ENCODE measurements at regions not wholly inside any gene's neighbourhood (a gene's known extent, or its start where the extent isn't known, plus 50 kb on each side); places are given as distances from the start of the nearest gene placed in this dataset.
"Not testable (repeated sequence)": the region's sequence is repeated elsewhere in the genome, so short reads cannot be mapped to it uniquely, and the experiment has no call there.

DNA sequence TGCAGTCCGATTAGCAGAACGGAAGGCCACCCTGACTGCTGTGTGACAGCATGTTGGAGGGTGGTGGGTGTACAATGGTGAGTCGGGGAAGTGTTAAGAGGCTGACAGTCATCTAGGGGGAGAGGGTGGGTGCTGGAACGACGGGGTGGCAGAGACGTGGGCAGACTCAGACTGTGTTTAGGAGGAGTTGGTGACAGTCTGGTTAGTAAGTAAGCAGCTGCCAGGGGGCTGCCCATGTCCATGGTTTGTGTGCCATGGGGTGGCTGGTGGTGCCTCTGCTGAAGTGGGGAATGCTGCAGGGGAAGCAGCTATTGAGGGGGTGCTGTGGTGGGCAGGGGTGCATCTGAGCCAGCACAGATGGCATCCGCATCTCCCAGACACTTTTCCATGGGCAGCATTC is 51.3 kb upstream of the BOD1 start:
- DNase-seq, result no peak

DNA sequence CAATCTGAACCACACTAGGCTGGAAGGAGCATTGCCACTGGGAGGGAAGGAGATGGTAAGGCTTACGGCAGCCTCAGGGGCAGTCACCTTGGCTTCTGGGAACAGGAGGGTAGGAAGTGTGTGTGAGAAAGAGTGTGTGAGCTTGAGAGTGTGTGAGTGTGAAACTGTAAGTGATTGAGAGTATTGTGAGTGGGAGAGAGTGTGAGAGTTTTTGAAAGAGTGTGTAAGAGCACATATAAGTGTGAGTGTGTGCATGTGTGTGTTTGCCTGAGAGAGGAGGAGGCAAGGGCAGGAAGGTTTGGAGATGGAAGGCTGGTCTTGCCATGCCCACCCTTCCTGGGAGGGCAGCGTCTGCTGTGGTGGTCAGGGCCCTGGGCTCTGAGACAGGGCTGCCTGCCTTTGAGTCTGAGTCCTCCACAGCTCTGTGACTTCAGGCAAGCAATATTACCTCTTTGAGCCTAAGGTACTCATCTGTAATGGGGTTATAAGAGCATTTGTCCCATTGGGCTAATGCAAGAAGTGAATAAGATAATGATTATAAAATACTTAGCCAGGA is 51.9 kb upstream of the BOD1 start:
- DNase-seq, result no peak

DNA sequence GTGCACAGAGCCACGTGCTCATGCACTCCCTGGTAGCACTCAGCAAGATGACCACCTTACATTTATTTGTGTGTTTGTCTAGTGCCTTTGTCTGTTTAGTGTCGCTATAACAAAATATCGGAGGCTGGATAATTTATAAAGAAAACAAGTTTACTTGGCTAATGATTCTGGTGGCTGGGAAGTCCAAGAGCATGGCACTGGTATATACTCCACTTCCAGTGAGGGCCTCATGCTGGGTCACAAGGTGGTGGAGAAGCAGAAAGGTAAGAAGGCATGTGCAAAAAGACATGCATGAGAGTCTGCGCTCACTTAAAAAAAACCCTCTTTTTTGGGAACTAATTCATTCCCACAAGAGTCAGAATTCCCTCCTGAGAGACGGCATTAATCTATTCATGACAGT is 52.5 kb upstream of the BOD1 start:
- DNase-seq, result no peak

DNA sequence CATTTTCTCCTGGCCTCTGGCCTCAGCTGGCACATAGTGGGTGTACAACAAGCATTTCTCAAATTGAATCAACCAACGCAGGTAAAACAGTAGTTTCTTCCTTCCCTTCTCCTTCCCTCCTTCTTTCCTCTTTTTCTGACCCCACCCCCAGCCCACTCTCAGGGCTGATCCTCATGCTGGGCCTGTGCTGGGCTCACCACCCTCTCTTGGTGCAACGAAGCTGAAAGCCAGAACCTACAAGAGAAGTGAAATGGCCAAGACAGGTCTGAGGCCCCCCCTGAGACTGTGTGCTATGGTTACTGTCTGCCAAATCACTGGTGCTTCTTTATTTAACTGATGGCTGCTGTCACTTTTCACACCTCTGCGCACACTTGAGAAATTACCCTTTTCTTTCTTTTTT is 53.0 kb upstream of the BOD1 start:
- no peak for DNase-seq

DNA sequence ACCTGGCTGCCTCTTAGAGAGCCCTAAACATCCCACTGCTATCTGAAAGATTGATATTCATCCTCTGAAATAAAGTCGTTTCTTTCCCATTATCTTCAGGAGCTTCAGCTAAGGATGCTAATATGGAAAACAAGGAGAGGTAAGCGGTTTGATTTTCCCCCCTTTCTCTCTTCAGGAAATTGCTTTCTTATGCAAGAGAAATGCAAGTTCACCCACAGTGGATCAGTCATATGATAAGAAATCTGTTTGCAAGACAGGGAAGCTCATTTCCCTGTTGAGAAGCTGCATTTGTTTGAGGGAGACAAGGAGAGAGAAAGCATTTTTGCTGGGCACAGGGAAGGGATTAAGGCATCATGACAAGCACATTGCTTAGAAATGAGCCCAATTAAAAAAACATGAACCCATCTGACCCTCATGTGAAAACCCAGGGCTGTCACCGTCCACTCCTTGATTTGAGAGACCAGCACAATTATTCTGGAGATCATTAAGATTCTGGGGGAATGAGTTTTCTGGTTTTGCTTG is 53.7 kb upstream of the BOD1 start:
- no peak for DNase-seq

DNA sequence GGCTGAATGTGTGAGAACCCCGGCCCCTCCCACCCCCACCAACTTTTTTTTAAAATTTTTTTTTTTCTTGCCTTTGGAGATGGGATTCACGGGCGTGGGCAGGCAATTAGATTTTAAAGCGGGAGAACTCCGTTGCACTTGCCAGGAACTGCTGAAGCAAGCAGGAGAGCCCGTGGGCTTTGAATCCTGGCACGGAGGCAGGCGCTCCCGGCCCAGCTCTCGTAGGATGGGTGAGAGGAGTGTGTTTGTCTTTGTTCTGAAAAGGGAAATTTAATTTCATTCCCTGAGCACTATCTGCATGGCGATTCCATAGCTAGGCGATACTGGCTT is 54.3 kb upstream of the BOD1 start:
- no peak for DNase-seq

DNA sequence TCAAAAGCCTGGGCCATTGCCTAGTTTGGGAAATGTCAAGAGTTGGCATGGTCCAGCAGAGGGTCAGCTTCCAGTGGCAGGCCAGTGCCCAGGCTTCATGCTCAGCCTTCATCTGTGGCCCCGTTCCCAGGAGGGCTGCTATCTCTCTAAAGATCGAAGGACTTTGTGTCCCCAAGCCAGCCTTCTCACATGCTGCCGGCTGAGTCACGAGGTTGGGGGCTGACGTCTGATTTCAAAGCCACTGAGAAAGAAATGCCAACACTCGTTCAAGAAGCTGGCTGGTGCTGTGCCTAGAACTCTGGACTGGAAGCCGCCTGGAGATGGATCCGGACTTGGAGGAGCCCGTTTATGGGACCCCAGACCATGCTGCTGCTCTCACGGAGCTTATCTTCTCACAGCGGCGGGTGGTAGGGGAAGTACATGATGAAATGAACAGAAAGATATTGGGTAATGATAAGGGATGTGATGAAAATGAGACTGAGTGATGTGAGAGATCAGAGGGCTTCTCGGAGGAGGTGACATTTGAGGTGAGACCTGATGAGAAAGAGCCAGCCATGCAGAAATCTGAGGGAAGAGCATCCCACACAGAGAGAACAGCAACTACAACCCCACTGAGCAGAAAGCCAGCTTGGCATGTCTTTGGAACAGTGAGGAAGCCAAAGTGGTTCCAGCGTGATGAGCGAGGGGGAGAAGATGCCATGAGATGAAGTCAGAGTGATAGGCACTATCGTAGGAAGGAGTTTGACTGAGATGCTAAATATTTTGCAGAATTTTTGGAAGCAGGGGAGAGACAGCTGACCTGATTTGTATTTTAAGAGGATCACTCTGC is 54.9 kb upstream of the BOD1 start:
- no peak for DNase-seq

DNA sequence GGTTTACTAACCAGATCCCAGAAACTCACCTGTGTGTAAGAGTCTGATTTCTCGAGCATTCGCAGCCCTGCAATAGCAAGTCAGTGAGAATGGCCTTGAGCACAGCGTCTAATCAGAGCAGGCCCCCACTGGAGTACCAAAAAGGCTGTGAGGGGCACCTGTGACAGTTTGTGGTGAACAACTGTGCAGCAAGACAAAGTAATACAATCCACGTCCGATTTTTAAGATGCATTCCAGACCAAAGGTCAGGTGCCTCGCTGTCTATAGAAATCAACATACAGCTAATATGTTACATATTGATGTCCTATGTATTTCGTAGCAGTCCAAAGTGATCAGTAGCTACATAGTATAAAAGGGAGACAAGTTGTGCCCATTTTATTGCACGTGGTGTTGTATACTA is 55.7 kb upstream of the BOD1 start:
- no peak for DNase-seq

DNA sequence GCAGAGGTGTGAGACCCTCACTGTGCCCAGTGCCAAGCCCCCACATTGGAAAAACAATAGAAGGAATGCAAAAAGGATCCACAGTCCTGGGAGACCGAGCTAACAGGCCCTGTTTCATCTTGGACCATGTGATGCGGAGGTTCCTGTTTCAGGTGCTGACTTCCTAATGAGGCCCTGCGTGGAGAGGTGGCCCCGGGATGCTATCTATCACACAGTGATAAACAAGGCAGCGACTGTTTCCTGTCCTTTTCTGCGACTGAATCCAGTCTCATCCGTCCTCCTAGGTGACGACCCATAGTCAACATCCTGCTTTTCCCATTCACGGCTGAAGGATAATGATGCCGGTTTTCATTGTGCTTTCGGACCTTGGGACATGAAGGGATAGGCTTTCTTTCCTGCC is 56.4 kb upstream of the BOD1 start:
- DNase-seq, result no peak

DNA sequence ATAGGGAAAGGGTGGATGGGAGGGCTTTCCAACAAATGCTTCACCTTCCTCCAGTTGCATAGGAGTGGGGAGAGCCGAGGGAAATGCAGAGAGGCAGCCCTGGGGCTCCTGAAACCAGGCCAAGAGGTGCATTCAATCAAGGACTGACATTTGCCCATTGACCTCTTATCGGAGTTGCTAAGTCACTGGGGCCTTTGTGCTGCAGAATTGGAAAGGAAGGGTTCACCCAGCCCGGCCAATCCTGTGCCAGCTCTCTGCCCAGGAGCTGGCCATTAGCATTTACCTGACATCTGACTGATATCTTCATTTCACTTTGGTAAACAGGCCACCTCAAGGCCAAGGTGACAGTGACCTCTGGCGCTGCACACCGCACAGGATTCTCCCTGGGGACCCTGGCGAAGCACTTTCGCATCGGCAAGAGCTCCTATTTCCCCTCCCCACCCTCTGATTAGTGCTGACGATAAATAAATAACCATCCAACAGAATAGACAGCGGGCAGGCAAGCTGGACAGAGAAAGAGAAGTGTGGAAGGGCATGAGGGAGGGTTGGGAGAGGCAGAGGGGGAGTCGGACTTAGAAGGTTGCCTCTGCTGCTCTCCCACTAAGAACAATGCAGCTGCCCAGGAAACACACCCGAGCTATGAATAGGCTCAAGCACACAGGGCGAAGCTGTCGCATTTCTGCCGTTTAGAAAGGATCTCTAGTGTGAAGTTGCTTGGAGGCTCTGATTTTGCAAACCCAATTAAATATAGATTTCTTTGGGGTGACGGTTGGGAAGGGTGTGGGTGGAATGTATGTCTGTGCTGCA is 57.0 kb upstream of the BOD1 start:
- no peak for DNase-seq

DNA sequence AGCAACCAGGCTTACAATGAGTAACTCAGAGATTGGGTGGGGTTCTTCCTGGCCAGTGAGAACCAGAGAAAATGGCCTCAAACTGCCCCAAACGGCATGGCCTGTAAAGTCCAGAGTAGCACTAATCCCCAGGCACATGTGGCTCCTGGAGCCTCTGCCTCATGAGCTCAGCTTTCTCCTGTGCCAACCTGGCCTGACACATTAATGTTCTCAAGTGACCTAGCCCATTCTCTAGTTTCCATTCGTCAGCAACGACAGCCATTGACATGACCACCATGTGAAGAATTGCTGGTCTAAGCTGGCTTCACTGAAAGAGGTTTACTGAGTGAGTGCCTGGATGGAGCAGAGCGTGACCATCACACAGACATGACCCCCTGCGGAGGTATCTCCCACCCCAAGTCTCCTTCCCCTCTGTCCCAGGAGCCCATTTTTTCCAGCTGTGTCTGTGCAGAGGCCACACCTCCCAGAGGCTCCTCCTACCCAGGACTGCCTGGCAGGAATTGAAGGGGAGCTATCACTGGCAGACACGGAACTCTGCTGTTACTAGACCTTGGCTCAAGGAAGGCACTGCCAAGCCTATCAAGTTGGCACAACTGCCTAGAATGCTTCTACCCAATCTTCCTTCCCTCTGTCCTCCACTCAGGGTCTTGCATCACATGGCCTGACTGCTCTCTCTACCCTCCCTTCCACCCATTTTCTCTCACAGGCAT is 59.0 kb upstream of the BOD1 start:
- DNase-seq, result no peak

DNA sequence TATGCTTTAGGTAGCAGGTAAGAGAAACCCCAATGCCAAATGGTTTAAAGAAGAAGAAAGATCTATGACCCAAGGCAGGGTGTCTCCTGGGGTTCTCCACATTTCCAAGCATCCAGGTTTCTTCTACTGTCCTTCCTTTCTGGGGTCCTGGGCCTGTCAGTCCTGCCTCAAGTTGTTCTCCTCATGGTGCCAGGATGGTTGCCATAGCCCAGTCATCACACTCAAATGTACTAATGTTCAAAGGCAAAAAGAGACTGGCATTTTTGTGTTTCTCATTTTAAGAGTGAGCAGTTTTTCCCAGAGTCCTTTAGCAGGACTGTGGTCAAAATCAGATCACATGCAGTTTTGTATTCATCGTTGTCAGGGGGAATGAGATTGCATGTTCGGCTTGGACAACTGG is 59.9 kb upstream of the BOD1 start:
- DNase-seq, result no peak

DNA sequence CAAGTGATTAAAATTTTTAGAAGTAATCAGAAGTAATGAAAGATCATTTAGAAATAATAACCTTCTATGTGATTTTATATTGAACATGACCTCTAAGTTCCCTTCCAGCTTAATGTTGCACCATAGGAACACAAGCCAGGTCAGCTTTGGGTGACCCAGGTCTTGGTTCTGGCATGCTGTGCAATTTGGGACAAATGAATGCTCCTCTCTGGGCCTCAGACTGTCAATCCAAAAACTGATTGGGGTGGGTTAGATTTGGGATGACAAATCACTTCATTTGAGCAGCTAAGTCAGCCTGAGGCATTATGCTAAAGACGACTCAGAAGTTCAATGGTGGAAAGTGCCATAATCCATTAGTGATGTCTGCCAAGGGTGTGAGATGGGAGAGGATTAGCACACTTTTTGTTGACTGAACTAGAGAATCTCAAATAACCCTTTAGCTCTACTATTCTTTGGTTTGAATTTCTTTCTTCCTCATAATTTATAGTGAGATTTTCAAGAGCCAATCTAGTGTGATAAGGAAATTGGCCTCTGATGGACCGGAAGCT is 60.7 kb upstream of the BOD1 start:
- DNase-seq, result no peak

DNA sequence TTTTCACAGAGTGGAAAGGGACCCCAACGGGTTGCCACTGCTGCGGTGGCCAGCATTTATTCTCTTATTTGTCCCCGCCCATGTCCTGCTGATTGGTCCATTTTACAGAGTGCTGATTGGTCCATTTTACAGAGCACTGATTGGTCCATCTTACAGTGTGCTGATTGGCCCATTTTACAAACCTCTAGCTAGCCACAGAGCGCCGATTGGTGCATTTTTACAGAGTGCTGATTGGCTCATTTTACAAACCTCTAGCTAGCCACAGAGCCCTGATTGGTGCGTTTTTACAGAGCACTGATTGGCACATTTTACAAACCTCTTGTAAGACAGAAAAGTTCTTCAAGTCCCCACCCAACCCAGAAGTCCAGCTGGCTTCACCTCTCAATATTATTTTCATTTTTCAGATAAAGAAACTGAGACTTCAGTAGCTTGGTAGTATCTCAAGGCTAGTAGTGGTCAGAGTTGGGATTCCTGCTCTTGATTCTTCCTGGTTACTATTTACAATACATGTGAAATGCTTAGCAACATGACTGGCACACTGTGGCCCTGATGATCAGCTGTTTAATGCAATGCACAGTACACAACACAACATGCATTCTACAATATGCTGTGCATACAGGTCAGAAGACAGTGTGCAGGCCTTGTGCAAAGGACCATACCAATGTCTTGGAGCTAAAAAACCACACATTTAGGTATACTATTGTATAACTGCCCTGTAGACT is 63.6 kb upstream of the BOD1 start:
- no peak for DNase-seq

DNA sequence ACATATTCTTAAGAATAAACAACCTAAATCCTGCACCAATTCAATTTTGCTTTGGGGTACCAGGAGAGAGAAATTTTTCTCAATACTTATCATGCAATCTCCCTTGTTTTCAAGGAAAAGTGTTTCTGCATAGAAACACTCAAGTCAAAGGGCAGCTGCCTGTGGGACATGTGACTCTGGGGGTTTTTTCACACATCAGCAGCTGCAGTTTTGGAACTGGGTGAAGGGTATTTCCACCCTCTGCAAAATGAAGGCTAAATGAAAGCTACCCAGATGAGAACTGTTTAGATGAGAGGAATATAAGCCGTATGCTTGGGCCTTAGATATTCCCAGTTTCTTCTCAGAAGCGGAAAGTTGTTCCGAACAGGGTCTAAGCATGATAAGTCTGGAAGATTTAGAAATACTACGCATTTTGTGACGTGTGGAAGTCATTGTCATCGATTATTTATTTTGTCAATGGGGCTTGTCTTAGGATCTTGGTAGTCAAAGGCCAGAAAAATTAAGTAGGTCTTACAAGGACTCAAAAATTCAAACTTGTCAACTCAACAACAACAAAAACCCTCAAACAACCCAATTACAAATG is 64.3 kb upstream of the BOD1 start:
- DNase-seq, result no peak

DNA sequence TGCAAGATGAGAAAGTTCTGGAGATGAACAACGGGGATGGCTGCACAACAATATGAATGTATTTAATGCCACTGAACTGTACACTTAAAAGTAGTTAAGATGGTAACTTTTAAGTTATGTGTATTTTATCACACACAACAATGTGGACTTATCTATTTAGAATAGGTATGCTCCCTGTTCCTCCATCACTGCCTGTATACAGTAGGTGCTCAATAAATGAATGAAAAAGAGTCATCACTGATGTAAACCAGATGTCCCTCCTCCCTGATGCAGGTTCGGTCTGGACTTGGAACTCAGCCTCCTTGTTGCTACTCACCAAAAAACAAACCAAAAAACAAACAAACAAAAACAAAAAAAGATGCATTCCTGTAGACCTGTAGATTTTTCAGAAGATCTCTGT is 65.9 kb upstream of the BOD1 start:
- no peak for DNase-seq

DNA sequence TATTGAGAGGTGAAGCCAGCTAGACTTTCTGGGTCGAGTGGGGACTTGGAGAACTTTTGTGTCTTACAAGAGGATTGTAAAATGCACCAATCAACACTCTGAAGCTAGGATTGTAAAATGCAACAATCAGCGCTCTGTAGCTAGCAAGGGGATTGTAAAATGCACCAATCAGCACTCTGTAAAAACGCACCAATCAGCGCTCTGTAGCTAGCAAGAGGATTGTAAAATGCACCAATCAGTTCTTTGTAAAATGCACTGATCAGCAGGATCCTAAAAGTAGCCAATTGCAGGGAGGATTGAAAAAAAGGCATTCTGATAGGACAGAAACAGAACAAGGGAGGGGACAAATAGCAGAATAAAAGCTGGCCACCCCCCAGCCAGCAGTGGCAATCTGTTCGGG is 68.1 kb upstream of the BOD1 start:
- not testable (repeated sequence) for DNase-seq

DNA sequence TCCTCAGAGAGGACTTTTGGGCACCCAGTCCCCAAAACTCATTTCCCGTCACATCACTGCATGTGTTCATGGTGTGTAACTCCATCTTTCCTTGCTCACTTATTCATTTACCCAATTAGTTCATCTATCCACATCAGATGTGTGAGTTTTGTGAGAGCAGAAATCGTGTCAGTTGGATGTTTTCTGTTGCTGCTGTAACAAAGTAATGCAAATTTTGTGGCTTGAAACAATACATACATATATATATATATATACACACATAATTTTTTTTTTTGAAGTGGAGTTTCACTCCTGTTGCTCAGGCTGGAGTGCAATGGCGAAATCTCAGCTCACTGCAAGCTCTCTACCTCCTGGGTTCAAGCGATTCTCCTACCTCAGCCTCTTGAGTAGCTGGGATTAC is 70.5 kb upstream of the BOD1 start:
- DNase-seq, result no peak

DNA sequence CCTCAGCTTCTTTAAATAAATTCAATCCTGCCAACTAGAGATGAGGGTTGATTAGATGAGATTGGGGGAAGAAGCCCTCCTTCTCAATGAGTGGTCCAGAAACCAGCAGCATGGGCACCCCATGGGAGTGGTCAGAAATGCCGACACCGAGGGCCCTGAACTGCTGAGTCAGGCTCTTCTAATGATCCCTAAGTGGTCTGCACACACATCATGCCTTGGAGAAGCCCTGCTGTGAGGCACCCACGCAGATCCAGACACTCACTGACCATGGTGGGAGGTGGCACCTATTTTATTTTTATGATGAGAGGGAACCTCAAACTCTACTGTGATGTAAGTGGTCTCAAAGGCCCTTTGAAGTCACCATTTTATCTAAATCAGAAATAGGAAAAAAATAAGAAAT is 72.3 kb upstream of the BOD1 start:
- DNase-seq, result no peak

DNA sequence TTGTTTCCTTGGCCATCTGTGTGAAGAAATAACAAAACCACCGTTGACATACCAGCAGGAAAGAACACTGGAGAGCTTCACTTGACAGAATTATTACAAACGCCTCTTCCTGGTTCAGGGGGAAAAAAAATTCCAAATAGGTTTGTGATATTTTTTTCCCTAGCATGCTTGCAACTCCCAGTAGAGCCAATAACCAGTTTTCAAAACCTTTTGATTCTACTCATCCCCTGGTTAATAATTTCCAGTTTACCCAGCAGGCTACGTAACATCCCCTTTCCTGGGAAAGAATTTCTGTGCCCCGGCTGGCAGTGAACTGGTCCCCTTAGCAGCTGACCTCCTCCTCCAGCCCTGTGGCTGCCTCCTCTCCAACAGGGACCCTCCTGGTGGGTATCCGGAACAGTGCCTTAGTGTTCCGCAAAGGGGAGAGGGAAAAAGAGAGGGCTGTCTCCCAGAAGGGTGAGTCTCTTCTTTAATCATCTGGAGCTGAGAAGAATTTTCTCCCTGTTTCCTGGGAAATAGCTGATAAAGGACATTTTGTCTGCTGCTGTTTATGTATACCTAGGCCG is 72.8 kb upstream of the BOD1 start:
- DNase-seq, result no peak

DNA sequence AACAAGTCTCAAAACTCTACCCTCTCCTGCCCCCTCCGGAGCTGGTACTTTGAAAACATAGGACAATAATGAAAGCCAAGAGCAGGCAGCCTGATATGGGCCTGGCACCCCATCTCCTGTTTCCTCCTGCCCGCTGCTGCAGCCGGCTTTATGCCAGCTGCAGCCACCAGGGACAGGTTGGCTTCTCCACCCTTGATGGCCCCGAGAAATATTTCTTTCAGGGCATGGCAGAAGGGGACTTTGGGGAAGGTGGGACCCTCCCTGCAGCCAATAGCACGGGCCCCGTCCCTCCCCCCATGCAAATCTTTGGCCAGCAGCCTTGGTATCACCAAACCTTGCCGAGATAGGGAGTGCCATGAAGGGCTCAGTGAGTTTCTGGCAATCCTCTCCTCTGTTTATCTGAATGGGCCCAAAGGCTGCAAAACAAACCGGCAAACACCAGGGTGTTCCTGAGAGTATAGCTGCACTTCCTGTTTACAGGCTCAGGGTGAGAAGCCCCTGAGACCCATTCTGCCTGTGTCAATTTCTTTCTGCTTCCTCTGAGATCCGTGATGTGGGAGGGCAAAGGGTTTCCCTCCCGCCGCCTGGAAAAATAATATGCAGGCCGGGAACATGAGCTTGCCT is 73.4 kb upstream of the BOD1 start:
- no peak for DNase-seq

Data from activated T-cell treated with anti-CD3 and anti-CD28 coated beads, Interleukin-2, amount 50 U/mL, for 48 hours (primary cell).